HCT116 (cell line): ENCODE measurements at regions not wholly inside any gene's neighbourhood (a gene's known extent, or its start where the extent isn't known, plus 50 kb on each side); places are given as distances from the start of the nearest gene placed in this dataset.

Experiments used
- EZH2 ChIP-seq: fragments of 200-600 bp; sonication (generic); IDR thresholded peaks from 2 replicates; pipeline ENCODE4 v1.6.1; 2017; ENCODE audit warnings: antibody characterized with exemption, mixed run types
- EZH2phosphoT487 ChIP-seq: fragments of 200-600 bp; IDR thresholded peaks from 2 replicates; pipeline ENCODE4 v1.6.1; 2018; ENCODE audit warnings: antibody characterized with exemption, borderline replicate concordance
- POLR2A ChIP-seq: IDR thresholded peaks from 2 replicates; pipeline ENCODE4 v1.7.0; 2011; ENCODE audit warnings: borderline replicate concordance; ENCODE audit not compliant: insufficient read depth, insufficient read length; ENCODE audit errors: extremely low read depth
- RAD21 ChIP-seq: IDR thresholded peaks from 2 replicates; pipeline ENCODE4 v1.6.1; 2012; ENCODE audit warnings: low read depth, mild to moderate bottlenecking
- YY1 ChIP-seq: IDR thresholded peaks from 2 replicates; pipeline ENCODE4 v1.6.1; 2011; ENCODE audit warnings: low read length, low read depth, moderate library complexity, mild to moderate bottlenecking; ENCODE audit not compliant: insufficient replicate concordance; ENCODE audit errors: extremely low read depth
- TF ChIP-seq, protein P1 (sequence below), 3 experiments: fragments of 200-600 bp in 1 of 3; sonication (generic) in 1 of 3; IDR thresholded peaks in 2 of 3; conservative IDR thresholded peaks in 1 of 3; 2 replicates each; pipeline ENCODE4 v1.5.1; 2012 to 2017; ENCODE audit warnings: low read depth in 2 of 3, low read length in 2 of 3, antibody characterized with exemption in 1 of 3, borderline replicate concordance in 1 of 3, control low read depth in 1 of 3, mild to moderate bottlenecking in 1 of 3, mixed read lengths in 1 of 3, mixed run types in 1 of 3, moderate library complexity in 1 of 3; ENCODE audit not compliant: insufficient read depth in 1 of 3
- TF ChIP-seq, protein P2 (sequence below): IDR thresholded peaks from 2 replicates; pipeline ENCODE4 v1.6.1; 2012
- TF ChIP-seq, protein P3 (sequence below): IDR thresholded peaks from 2 replicates; pipeline ENCODE4 v1.6.1; 2012; ENCODE audit warnings: low read depth
- TF ChIP-seq, protein P4 (sequence below): IDR thresholded peaks from 2 replicates; pipeline ENCODE4 v1.6.1; 2012

DNA sequence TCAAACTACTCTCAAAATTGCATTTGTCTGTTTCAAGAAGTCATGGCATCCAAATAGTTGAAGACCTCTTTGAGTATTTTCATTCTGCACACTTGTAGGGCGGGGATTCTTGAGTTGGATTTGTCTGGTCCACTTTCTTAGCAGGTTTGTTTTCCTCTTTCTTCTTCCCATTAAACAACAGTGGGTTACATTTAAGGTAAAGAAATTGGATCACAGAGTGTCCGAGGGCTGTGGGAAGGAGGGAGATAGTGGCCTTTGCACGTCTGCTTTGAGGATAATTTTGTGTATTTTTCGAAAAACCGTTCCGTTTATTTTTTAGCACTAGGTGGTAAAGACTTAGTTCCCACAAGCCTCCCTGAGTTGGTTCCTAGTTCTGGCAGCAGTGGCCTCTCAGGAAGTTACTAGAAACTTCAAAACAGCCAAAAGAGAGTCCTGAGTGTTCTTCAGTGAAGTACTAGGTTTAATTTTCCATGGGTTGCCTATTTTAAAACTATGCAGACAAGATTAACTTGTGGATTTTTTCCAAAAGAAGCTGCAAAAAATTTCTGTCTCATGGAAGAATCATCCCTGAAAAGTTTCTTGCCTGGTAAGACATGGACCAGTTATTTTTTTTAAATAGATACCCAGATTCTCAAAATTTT is 107.9 kb downstream of the CDC42EP3 start:
- TF ChIP-seq, protein P1, sequence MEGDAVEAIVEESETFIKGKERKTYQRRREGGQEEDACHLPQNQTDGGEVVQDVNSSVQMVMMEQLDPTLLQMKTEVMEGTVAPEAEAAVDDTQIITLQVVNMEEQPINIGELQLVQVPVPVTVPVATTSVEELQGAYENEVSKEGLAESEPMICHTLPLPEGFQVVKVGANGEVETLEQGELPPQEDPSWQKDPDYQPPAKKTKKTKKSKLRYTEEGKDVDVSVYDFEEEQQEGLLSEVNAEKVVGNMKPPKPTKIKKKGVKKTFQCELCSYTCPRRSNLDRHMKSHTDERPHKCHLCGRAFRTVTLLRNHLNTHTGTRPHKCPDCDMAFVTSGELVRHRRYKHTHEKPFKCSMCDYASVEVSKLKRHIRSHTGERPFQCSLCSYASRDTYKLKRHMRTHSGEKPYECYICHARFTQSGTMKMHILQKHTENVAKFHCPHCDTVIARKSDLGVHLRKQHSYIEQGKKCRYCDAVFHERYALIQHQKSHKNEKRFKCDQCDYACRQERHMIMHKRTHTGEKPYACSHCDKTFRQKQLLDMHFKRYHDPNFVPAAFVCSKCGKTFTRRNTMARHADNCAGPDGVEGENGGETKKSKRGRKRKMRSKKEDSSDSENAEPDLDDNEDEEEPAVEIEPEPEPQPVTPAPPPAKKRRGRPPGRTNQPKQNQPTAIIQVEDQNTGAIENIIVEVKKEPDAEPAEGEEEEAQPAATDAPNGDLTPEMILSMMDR (IDR thresholded peaks at IDR 0.05 in 2 of 3, conservative IDR thresholded peaks at IDR 0.05 in 1 of 3; ENCODE audit: borderline replicate concordance in 1 of 3, insufficient read depth in 1 of 3, low read depth in 2 of 3, low read length in 2 of 3) = no peak
- TF ChIP-seq, protein P2, sequence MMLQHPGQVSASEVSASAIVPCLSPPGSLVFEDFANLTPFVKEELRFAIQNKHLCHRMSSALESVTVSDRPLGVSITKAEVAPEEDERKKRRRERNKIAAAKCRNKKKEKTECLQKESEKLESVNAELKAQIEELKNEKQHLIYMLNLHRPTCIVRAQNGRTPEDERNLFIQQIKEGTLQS = no peak
- TF ChIP-seq POLR2A (no peak), YY1 (no peak), EZH2phosphoT487 (no peak), RAD21 (no peak), EZH2 (no peak)
- TF ChIP-seq, protein P3, sequence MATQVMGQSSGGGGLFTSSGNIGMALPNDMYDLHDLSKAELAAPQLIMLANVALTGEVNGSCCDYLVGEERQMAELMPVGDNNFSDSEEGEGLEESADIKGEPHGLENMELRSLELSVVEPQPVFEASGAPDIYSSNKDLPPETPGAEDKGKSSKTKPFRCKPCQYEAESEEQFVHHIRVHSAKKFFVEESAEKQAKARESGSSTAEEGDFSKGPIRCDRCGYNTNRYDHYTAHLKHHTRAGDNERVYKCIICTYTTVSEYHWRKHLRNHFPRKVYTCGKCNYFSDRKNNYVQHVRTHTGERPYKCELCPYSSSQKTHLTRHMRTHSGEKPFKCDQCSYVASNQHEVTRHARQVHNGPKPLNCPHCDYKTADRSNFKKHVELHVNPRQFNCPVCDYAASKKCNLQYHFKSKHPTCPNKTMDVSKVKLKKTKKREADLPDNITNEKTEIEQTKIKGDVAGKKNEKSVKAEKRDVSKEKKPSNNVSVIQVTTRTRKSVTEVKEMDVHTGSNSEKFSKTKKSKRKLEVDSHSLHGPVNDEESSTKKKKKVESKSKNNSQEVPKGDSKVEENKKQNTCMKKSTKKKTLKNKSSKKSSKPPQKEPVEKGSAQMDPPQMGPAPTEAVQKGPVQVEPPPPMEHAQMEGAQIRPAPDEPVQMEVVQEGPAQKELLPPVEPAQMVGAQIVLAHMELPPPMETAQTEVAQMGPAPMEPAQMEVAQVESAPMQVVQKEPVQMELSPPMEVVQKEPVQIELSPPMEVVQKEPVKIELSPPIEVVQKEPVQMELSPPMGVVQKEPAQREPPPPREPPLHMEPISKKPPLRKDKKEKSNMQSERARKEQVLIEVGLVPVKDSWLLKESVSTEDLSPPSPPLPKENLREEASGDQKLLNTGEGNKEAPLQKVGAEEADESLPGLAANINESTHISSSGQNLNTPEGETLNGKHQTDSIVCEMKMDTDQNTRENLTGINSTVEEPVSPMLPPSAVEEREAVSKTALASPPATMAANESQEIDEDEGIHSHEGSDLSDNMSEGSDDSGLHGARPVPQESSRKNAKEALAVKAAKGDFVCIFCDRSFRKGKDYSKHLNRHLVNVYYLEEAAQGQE = no peak
- TF ChIP-seq, protein P4, sequence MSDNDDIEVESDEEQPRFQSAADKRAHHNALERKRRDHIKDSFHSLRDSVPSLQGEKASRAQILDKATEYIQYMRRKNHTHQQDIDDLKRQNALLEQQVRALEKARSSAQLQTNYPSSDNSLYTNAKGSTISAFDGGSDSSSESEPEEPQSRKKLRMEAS = no peak
